Skeletal muscle satellite cell (primary cell): ENCODE measurements at regions not wholly inside any gene's neighbourhood (a gene's known extent, or its start where the extent isn't known, plus 50 kb on each side); places are given as distances from the start of the nearest gene placed in this dataset.

Source experiments
- H3K27me3 ChIP-seq: 2 replicates; pipeline ENCODE4 v1.7.0; 2013; ENCODE audit warnings: low read length; ENCODE audit not compliant: control insufficient read depth, insufficient read depth
- H3K36me3 ChIP-seq: 2 replicates; pipeline ENCODE4 v1.7.0; 2013; ENCODE audit warnings: mild to moderate bottlenecking, control low read depth, low read length; ENCODE audit not compliant: insufficient read depth
- H3K4me1 ChIP-seq: 2 replicates; pipeline ENCODE4 v1.7.0; 2013; ENCODE audit warnings: low read length; ENCODE audit not compliant: control insufficient read depth, insufficient read depth
- H3K4me2 ChIP-seq: 2 replicates; pipeline ENCODE4 v1.7.0; 2013; ENCODE audit warnings: mild to moderate bottlenecking, low read length
- H3K4me3 ChIP-seq: 2 replicates; pipeline ENCODE4 v1.7.0; 2013; ENCODE audit warnings: low read length
- H3K9ac ChIP-seq: 2 replicates; pipeline ENCODE4 v1.7.0; 2013; ENCODE audit warnings: mild to moderate bottlenecking, low read depth, low read length, moderate library complexity
- H3K9me3 ChIP-seq: replicated peaks from 2 replicates; pipeline ENCODE4 v1.7.0; 2013; ENCODE audit warnings: mild to moderate bottlenecking, control low read depth, low read length

DNA sequence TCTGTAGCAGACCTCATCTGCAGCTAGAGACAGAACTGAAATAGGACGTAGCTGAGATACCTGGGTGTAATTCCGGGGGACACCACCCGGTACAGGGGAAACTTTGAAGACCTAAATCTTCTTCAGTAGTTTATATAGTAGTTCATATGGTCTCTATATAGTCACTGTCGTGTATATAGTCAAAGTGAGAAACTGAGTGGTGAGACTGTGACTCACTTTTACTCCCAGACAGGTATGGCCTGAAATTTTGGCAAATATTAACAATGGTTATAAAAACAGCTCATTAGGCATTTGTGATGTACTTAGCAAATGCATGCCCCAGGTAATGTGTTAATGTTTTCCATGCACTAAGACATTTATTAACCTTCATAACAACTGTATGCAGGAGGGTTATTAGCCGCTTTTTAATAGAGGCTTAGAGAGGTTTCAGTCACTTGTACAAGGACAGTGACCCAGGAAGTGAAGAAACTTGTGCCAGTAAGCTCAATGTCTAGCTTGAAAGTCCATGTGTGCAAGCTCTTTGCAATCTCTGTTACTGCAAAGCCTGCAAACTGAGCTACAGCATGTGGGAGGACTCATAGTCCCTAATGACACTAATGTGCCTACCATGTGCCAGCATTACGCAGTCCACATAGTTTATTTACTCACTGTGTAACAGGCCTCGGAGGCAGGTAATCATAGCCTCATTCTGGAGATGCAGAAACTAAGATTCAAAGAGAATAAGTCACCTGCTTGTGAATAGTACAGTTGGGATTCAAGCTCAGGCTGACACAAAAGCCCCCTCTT, 165.4 kb upstream of the CHD6 start:
- Histone ChIP-seq H3K9me3 (peaks cover 2% of the 10 kb centered on the region), H3K27me3 (no peaks in the 10 kb centered on the region), H3K4me3 (no peak overlapping the region), H3K4me2 (no peak overlapping the region), H3K9ac (no peak overlapping the region), H3K36me3 (no peaks in the 10 kb centered on the region), H3K4me1 (no peaks in the 10 kb centered on the region)

DNA sequence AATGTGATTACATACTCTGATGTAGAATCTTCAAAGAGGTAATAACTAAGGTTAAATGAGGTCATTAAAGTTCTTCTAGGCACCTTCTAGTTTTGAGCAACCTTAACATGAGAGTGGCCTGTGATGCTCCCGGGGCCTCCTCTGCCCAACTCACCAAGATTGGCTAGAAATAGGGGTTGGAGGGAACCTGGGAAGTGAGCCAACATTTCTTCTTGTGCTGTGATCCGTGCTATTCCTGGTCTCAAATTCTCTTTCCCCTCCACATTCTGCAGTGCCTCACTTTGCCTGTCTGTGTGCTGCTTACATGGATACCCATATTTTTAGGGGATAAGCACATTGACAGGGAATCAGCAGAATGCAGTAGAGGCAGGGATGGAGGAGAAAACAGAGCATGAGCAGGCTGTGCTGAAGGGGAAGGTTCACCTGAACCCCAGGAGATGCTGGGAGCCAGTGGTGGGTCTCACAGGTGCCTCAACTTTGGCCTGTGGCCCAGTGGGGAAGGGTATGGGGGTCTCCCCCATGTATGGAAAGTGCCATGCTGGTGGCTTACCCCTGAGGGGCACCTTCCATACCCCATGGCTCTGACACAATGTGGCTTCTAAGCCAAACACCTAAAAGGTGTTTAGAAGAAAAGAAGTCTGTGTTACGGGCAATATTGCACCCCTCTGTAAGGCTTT, 164.7 kb upstream of the CHD6 start:
- Histone ChIP-seq H3K4me2 (no peak overlapping the region), H3K27me3 (no peaks in the 10 kb centered on the region), H3K36me3 (no peaks in the 10 kb centered on the region), H3K4me1 (no peaks in the 10 kb centered on the region), H3K4me3 (no peak overlapping the region), H3K9me3 (peaks cover 2% of the 10 kb centered on the region), H3K9ac (no peak overlapping the region)

DNA sequence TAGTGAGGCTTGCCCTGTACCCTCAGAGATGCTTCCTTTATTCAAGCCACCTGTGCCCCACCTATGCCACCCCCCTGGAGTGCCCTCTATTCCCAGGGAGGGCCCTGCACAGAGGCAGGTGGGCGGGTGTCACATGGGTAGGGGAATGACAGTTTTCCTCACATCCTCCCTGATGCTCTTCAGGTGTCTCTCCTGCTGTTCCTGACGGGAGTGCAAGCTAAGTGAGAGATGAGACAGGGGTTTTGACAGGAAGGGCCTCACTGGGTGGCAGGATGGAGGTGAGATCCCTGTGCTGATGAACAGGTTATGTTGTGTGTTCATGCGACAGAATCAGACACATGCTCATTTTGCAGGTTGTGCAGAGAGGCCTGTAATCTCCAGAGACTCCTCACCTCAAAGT, 164.1 kb upstream of the CHD6 start:
- no peak overlapping the region for H3K4me3 ChIP-seq
- no peak overlapping the region for H3K9ac ChIP-seq
- H3K9me3 ChIP-seq, result peaks cover 2% of the 10 kb centered on the region
- H3K27me3 ChIP-seq, result no peaks in the 10 kb centered on the region
- no peak overlapping the region for H3K4me2 ChIP-seq
- H3K36me3 ChIP-seq, result no peaks in the 10 kb centered on the region
- no peaks in the 10 kb centered on the region for H3K4me1 ChIP-seq

DNA sequence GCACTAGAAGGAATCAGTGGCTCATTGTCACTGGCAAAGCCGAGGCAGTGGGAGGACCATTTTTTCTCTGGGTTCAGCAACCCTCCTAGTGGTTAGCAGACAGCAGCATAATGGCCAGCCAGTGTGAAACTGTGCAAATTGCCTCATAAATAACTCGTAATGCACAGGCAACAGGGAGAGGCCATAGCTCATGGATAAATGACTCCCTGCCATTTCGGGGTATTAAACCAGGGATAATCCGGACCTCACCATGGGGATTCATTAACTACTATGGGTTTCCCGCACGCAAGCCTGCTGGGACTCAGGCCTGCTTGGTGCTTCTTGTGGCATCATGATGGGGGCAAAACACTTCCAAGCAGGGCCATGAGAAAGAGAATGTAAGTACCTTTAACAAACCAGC, 158.2 kb upstream of the CHD6 start:
- no peaks in the 10 kb centered on the region for H3K36me3 ChIP-seq
- H3K4me2 ChIP-seq, result no peak overlapping the region
- no peak overlapping the region for H3K9ac ChIP-seq
- H3K9me3 ChIP-seq, result peaks cover 2% of the 10 kb centered on the region
- no peaks in the 10 kb centered on the region for H3K27me3 ChIP-seq
- H3K4me3 ChIP-seq, result no peak overlapping the region
- H3K4me1 ChIP-seq, result no peaks in the 10 kb centered on the region

DNA sequence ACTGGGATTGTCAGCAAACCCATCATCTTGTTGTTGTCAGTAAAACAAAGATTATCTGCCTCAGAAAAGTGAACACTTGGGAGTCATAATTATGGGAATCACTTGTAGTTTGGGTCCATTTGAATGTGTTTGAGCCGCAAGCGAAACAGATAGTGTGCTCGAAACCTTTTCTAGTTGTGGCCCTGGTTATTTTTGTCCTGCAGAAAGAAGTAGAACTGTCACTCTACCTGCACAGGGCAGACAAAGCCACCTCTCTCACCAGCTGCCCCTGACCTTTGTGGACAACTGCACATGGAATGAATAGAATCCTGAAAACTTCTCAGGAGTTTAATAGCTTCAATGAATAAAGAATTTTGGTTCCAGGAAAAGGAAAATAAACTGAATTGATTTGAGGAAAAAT, 156.1 kb upstream of the CHD6 start:
- Histone ChIP-seq H3K9ac (no peak overlapping the region), H3K4me2 (no peak overlapping the region), H3K27me3 (no peaks in the 10 kb centered on the region), H3K9me3 (no peaks in the 10 kb centered on the region), H3K4me1 (no peaks in the 10 kb centered on the region), H3K36me3 (no peaks in the 10 kb centered on the region), H3K4me3 (no peak overlapping the region)

DNA sequence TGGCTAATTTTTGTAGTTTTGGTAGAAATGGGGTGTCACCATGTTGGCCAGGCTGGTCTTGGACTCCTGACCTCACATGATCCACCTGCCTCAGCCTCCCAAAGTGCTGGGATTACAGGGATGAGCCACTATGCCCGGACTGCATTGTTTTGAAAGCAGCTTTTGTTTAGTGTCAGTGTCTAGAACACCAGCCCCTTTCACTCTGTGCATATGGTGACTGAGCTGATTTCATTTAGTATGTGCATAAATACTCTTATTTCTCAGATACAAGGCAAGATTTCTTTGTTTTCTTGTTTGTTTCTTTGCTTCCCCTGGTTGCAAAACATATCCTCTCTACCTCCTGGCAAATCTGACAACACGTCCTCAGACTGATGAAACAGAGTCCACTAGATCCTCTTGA, 152.8 kb upstream of the CHD6 start:
- H3K4me2 ChIP-seq, result no peak overlapping the region
- H3K4me3 ChIP-seq, result no peak overlapping the region
- no peaks in the 10 kb centered on the region for H3K27me3 ChIP-seq
- no peaks in the 10 kb centered on the region for H3K36me3 ChIP-seq
- no peaks in the 10 kb centered on the region for H3K4me1 ChIP-seq
- no peak overlapping the region for H3K9ac ChIP-seq
- no peaks in the 10 kb centered on the region for H3K9me3 ChIP-seq

DNA sequence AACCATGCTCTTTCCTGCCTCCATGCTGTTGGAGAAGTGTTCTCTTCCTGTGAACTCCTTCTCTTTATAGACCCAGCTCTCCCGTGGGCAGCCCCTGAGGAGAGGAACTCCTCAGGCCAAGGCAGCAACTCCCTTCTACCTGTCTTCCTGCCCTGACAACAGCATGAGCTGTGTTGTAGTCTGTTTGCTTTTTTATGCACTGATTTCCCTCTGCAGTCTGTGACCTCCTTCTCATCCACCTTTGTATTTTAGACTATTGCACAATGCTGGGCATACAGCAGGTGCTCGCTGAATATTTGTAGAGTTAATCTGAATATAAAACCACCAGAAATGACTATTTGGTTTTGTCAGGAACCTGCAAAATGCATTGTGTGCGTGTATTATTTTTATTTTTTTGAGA, 152.2 kb upstream of the CHD6 start:
- Histone ChIP-seq H3K9me3 (no peaks in the 10 kb centered on the region), H3K4me2 (no peak overlapping the region), H3K36me3 (no peaks in the 10 kb centered on the region), H3K9ac (no peak overlapping the region), H3K4me1 (no peaks in the 10 kb centered on the region), H3K27me3 (no peaks in the 10 kb centered on the region), H3K4me3 (no peak overlapping the region)

DNA sequence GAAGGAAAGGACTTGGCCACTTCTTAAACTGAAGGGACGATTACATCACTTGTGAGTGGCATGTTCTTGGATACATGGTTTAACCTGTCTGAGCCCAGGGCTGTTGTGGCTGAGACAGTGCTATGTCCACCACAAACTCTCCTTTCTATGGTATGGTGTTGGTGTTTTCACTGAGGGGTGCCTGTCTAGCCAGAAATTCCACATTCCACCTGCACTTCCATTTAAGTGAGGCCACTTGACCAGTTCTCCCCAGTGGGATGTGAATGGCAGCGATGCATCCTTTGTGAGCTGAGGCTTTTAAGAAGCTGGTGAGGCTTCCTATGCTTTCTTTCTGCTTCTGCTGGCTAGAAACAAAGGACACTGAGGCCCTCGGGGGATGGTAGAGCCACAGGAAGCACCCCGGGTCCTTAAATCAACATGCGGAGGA, 151.4 kb upstream of the CHD6 start:
- no peaks in the 10 kb centered on the region for H3K27me3 ChIP-seq
- H3K4me3 ChIP-seq, result no peak overlapping the region
- H3K36me3 ChIP-seq, result no peaks in the 10 kb centered on the region
- H3K4me2 ChIP-seq, result no peak overlapping the region
- H3K4me1 ChIP-seq, result no peaks in the 10 kb centered on the region
- no peak overlapping the region for H3K9ac ChIP-seq
- H3K9me3 ChIP-seq, result no peaks in the 10 kb centered on the region

DNA sequence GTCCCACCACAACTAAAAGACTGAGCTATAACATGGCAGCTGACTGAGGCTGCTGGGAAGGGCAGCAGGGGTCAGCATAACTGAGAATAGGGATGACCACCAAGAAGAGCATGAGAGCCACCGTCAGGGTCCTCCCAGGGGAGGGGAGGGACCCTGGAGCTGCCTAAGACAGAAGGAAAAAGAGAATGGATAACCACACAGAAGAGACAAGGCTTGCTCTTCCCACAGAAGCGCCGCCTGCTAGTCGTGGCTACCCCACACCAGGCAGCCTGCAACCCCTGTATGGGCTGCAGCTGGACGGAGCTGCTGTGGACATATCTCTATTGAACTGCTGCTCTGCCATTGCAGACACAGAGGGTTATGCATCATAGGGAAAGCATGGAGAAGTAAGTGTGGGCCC, 132.0 kb upstream of the CHD6 start:
- Histone ChIP-seq H3K27me3 (peaks cover 6% of the 10 kb centered on the region), H3K4me2 (no peak overlapping the region), H3K4me1 (no peaks in the 10 kb centered on the region), H3K4me3 (no peak overlapping the region), H3K9ac (no peak overlapping the region), H3K36me3 (no peaks in the 10 kb centered on the region), H3K9me3 (no peaks in the 10 kb centered on the region)

DNA sequence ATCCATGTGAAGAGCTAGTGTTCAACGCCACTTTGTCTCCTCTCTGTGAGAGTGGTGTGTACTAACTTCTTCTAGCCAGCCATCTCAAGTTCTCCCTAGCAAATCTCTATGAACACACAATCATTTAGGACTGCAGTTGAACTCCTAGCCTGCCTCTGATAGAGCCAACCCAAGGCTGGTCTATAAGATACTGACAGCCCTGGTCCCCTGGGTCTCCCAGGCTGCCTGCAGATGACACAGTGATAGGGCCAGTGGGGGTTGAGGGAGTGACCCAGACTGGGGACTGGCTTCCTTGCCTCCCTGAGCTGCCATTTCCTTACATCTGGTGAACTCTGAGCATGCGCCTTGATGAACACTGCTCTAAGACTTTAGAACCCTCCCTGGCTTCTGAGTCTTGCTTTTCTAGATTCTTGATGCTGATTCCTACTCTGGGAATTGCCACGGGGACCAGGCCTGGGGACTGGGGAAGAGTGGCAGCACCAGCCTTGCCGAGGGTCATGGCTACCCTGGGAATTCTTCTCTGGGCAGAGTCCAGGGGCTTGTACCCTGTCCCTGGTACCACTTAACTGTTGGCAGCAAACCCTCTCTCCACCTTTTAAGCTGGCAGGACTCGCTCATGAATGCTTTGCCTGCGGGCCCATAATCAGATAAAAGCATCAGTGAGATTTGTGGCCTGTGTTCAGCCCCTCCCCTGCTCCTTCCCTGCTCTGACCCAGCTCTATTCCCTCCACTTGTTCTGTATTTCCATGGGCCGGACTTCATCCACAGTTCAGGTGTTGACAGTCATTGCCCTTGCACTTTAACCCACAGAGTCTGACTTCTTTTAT, 130.8 kb upstream of the CHD6 start:
- H3K27me3 ChIP-seq, result peaks cover 6% of the 10 kb centered on the region
- no peak overlapping the region for H3K9ac ChIP-seq
- H3K4me3 ChIP-seq, result no peak overlapping the region
- H3K36me3 ChIP-seq, result no peaks in the 10 kb centered on the region
- no peak overlapping the region for H3K4me2 ChIP-seq
- H3K9me3 ChIP-seq, result no peaks in the 10 kb centered on the region
- H3K4me1 ChIP-seq, result no peaks in the 10 kb centered on the region

DNA sequence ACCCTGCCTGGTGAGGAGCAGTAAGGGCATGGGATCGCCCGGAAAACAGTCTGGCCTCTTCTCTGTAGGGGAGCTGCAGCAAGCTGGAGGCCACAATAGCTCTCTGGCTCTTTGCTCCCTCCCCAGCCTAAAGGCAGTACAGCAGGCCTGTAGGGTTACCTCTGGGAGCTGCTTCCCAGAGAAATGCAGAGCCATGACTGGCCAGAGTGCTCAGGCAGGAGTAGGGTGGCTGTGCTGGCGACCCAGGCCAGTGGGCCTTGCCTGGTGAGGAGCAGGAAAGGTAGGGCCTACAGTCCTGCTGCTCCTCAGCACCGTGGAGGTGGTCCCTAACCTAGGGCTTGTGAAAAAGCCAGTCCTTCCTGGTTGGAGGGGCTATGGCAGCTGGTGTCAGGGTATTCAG, 129.9 kb upstream of the CHD6 start:
- H3K9me3 ChIP-seq, result no peaks in the 10 kb centered on the region
- no peak overlapping the region for H3K4me3 ChIP-seq
- H3K27me3 ChIP-seq, result peaks cover 6% of the 10 kb centered on the region
- no peak overlapping the region for H3K4me2 ChIP-seq
- H3K36me3 ChIP-seq, result no peaks in the 10 kb centered on the region
- H3K9ac ChIP-seq, result no peak overlapping the region
- no peaks in the 10 kb centered on the region for H3K4me1 ChIP-seq
